ENCODE measurements at regions not wholly inside any gene's neighbourhood (a gene's known extent, or its start where the extent isn't known, plus 50 kb on each side); places are given as distances from the start of the nearest gene placed in this dataset.

DNA sequence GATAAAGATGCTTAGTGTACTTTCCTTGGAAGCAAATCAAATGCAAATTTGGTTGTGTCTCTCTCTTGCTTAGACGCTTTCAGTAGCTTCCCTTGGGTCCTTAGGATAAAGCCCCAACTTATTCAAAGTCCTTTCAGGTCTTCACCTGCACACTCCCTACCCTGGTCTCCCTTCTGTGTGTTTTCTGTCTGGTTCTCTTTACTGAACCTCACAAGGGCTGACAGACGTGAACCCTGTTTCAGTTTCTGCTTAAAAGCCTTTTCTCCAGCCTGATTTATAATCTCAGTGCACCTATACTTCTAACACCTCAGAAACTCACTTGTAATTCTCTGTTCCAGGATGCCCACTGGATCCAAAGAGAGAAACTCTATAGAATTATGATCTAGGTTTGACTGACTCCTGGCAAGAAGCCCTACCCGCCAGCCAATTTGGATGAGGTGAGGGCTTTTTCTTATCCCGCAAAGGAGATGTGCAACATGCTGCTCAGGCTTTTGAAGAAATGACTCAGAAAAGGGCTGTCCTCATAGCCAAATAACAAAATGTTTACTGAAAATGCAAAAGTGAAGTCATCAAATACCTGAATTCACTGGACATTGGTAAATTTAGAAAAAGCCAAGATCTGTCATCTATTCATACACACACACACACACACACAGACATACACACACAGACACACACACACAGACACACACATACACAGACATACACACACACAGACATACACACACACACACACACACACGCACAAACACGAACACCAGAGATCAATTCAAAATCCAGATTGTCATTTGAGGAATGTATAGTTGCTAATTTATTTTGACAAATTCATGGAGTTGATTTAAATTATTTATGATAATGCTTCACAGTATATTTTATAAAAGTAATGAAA lies 102.4 kb upstream of the EOMES start:
- no peak overlapping the region for H3K27ac Mint-ChIP-seq
- no peak overlapping the region for H3K4me3 ChIP-seq (ENCODE audit: low read length)

DNA sequence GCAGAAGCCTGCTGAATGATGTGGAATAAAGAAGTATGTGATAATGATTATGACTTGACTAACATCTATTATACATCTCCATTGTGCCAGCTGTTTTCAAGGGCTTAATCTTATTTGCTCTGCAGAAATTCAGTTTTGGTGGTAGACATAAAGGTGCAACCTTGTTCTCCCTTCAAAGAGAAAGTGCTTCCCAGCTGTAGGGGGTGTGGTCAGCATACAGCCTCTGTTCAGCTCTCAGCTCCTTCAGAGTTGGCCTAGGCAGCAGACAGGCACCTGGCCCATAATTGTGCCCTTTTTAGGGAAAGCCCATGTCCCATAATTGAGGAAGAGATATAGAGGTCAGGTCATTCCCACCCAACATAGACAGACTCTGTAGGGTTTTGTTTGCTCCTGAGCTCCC lies 104.3 kb upstream of the EOMES start:
- H3K9me3 ChIP-seq (ENCODE audit: control insufficient read depth in 1 of 2, insufficient read depth in 1 of 2, low read length in 2 of 2) = no peaks in the 10 kb centered on the region
- H3K4me1 ChIP-seq (ENCODE audit: insufficient read depth, low read length) = no peaks in the 10 kb centered on the region
- DNase-seq (peak in 1 of 14 experiments; percentile 4), ATAC-seq (ENCODE audit: poor library complexity) (no peak)
- TF ChIP-seq, protein P1, sequence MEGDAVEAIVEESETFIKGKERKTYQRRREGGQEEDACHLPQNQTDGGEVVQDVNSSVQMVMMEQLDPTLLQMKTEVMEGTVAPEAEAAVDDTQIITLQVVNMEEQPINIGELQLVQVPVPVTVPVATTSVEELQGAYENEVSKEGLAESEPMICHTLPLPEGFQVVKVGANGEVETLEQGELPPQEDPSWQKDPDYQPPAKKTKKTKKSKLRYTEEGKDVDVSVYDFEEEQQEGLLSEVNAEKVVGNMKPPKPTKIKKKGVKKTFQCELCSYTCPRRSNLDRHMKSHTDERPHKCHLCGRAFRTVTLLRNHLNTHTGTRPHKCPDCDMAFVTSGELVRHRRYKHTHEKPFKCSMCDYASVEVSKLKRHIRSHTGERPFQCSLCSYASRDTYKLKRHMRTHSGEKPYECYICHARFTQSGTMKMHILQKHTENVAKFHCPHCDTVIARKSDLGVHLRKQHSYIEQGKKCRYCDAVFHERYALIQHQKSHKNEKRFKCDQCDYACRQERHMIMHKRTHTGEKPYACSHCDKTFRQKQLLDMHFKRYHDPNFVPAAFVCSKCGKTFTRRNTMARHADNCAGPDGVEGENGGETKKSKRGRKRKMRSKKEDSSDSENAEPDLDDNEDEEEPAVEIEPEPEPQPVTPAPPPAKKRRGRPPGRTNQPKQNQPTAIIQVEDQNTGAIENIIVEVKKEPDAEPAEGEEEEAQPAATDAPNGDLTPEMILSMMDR (IDR thresholded peaks at IDR 0.05) = no peak
- no peak overlapping the region for H3K4me3 ChIP-seq (ENCODE audit: low read length)
- ChIA-PET CTCF (no interaction called here), POLR2A (interaction anchor here (1.2 kb wide), 1 partner anchor 54 kb away, joined by 3 read pairs; no protein-coding TSS in a partner anchor)
- no peaks in the 10 kb centered on the region for H3K9me3 Mint-ChIP-seq
- intact Hi-C loops (cut with DNase I, micrococcal nuclease) = no loop called here
- H3K36me3 Mint-ChIP-seq (ENCODE audit: low read depth) = no peaks in the 10 kb centered on the region
- no peak overlapping the region for H3K27ac Mint-ChIP-seq
- no peaks in the 10 kb centered on the region for H3K36me3 ChIP-seq (ENCODE audit: insufficient read depth, low read length)
- H3K27me3 ChIP-seq (ENCODE audit: control insufficient read depth in 1 of 2, insufficient read depth in 2 of 2, low read length in 2 of 2) = no peaks in the 10 kb centered on the region
- no peaks in the 10 kb centered on the region for H3K27me3 Mint-ChIP-seq
- no peak overlapping the region for H3K27ac ChIP-seq (ENCODE audit: low read depth in 1 of 2, low read length in 2 of 2)
- peaks cover 11% of the 10 kb centered on the region for H3K4me1 Mint-ChIP-seq (ENCODE audit: low read depth)
- H3K4me3 Mint-ChIP-seq = no peak overlapping the region

More for the DNA sequence above, 102.4 kb upstream of the EOMES start:
- CTCF ChIA-PET = interaction anchor here (1.6 kb wide), 1 partner anchor 8 kb away, joined by 3 read pairs; no protein-coding TSS in a partner anchor
- POLR2A ChIA-PET = no interaction called here
- Mint-ChIP-seq H3K27me3 (no peaks in the 10 kb centered on the region), H3K36me3 (ENCODE audit: low read depth) (no peaks in the 10 kb centered on the region), H3K4me1 (ENCODE audit: low read depth) (peaks cover 11% of the 10 kb centered on the region), H3K9me3 (no peaks in the 10 kb centered on the region), H3K4me3 (no peak overlapping the region)
- no peaks in the 10 kb centered on the region for H3K9me3 ChIP-seq (ENCODE audit: control insufficient read depth in 1 of 2, insufficient read depth in 1 of 2, low read length in 2 of 2)
- DNase-seq (no peak), ATAC-seq (ENCODE audit: poor library complexity) (no peak)
- no peaks in the 10 kb centered on the region for H3K4me1 ChIP-seq (ENCODE audit: insufficient read depth, low read length)
- no peaks in the 10 kb centered on the region for H3K36me3 ChIP-seq (ENCODE audit: insufficient read depth, low read length)
- no peaks in the 10 kb centered on the region for H3K27me3 ChIP-seq (ENCODE audit: control insufficient read depth in 1 of 2, insufficient read depth in 2 of 2, low read length in 2 of 2)
- intact Hi-C loops (cut with DNase I, micrococcal nuclease) = no loop called here
- H3K27ac ChIP-seq (ENCODE audit: low read depth in 1 of 2, low read length in 2 of 2) = no peak overlapping the region
- TF ChIP-seq, protein P1 (IDR thresholded peaks at IDR 0.05) = no peak

DNA sequence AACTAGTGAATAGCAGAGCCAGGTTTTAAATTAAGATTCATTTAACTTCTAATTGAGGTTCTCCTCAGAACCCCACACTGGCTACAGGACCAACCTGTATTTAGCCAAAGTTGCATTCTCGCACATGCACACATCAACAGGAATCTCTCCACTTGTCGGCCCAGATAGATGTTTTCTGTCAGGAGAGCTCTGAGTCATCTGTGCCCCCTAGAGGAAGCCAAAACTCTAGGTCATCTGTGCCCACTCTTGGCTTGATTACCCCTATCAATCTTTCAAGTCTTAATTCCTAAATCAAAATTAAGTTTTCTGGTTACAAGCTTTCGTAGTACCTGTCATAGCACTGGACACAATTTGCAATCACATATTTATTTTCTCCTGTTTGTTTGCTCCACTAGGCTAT lies 104.9 kb upstream of the EOMES start:
- DNase-seq (no peak), ATAC-seq (ENCODE audit: poor library complexity) (no peak)
- Histone ChIP-seq H3K36me3 (ENCODE audit: insufficient read depth, low read length) (no peaks in the 10 kb centered on the region), H3K4me1 (ENCODE audit: insufficient read depth, low read length) (no peaks in the 10 kb centered on the region), H3K27ac (ENCODE audit: low read depth in 1 of 2, low read length in 2 of 2) (no peak overlapping the region), H3K9me3 (ENCODE audit: control insufficient read depth in 1 of 2, insufficient read depth in 1 of 2, low read length in 2 of 2) (no peaks in the 10 kb centered on the region), H3K4me3 (ENCODE audit: low read length) (no peak overlapping the region), H3K27me3 (ENCODE audit: control insufficient read depth in 1 of 2, insufficient read depth in 2 of 2, low read length in 2 of 2) (no peaks in the 10 kb centered on the region)
- ChIA-PET CTCF (no interaction called here), POLR2A (interaction anchor here (1.2 kb wide), 1 partner anchor 54 kb away, joined by 3 read pairs; no protein-coding TSS in a partner anchor)
- peaks cover 11% of the 10 kb centered on the region for H3K4me1 Mint-ChIP-seq (ENCODE audit: low read depth)
- peaks cover under 1% of the 10 kb centered on the region for H3K9me3 Mint-ChIP-seq
- TF ChIP-seq, protein P1 (IDR thresholded peaks at IDR 0.05) = no peak
- no peaks in the 10 kb centered on the region for H3K27me3 Mint-ChIP-seq
- H3K27ac Mint-ChIP-seq = no peak overlapping the region
- no peaks in the 10 kb centered on the region for H3K36me3 Mint-ChIP-seq (ENCODE audit: low read depth)
- H3K4me3 Mint-ChIP-seq = no peak overlapping the region
- intact Hi-C loops (cut with DNase I, micrococcal nuclease) = no loop called here
